Kidney epithelial cell (primary cell): ENCODE measurements at regions not wholly inside any gene's neighbourhood (a gene's known extent, or its start where the extent isn't known, plus 50 kb on each side); places are given as distances from the start of the nearest gene placed in this dataset.
A peak's percentile ranks its signal among the peaks of the same experiment; 100 is the strongest.

ENCODE experiments used
- DNase-seq: peaks from one replicate; pipeline ENCODE4 v3.0.0-alpha.2; 2010; ENCODE audit warnings: low read depth
- H3K27me3 ChIP-seq: 2 replicates; pipeline ENCODE4 v1.6.0; 2011; ENCODE audit warnings: low read length; ENCODE audit not compliant: control insufficient read depth, insufficient read depth
- H3K36me3 ChIP-seq: 2 replicates; pipeline ENCODE4 v1.5.1; 2011; ENCODE audit warnings: low read length; ENCODE audit not compliant: control insufficient read depth, insufficient read depth
- H3K4me3 ChIP-seq: 2 replicates; pipeline ENCODE4 v1.5.1; 2011; ENCODE audit warnings: low read depth, mild to moderate bottlenecking, control low read depth, low read length
- TF ChIP-seq, protein P1 (sequence below): IDR thresholded peaks from 2 replicates; pipeline ENCODE4 v1.5.1; 2011; ENCODE audit warnings: mild to moderate bottlenecking, moderate library complexity, low read length, control low read depth, inconsistent platforms; ENCODE audit not compliant: insufficient read depth, poor library complexity, severe bottlenecking

DNA sequence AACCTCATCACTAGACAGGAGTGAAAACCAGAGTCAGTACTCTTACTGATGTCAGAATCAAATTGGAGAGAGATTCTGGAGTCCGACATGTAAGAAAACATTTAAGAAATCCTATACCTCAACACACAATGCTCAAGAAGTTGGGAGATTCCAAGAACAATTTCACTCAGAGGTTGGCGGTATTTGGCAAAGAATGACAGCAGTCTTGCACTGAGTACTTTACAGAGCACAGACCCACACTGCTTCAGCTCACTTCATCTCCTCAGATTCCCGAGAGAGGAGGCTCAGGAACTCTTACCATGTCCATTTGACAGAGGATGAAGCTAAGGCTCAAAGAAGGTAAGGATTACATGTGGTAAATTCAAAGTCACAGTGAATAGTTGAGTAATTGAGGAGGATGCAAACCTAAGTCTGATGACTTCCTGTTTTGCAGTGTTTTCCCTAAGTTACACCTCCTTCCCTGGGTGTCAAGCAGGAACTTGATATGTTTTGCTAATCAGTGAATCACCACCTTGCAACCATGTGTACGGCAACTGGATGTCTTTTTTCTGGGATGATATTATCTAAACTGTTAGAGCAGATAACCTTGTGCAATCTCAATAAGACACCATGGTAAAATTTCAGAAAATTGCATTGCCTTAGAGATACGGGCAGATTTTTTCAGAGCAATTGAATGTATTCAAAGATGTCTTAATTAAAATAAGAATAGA, 61.3 kb upstream of the MME start:
- DNase-seq: peak; percentile 38

DNA sequence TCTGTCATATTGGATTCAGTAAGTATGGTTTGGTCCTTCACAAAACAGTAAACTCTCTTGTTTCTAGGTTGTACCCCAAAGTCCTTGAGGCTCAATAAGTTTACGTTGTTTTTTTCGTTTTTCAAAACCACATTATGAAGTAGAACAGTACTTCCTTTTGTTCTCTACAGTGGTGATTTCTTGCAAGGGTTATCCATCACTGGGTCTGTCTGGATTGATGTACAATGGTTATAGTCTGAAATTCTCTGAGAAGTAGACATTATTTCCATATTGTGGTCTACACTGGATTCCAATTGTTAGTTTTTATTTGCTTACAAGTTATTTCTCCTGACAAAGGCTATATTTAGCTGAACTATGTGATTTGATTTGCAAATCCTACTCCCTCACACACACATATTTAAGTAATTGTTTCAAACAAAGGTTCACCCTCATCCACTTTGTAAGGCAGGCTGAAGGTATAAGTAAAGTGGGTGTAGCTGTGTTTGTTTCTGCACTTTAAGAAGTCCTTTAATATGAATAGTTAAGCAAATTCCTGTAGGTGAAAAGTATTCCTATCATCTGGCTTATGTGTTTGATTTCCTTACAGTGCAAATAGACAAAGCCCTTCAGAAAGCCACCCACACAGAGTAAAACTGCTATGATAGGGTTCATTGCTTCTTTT, 64.2 kb upstream of the MME start:
- TF ChIP-seq, protein P1, sequence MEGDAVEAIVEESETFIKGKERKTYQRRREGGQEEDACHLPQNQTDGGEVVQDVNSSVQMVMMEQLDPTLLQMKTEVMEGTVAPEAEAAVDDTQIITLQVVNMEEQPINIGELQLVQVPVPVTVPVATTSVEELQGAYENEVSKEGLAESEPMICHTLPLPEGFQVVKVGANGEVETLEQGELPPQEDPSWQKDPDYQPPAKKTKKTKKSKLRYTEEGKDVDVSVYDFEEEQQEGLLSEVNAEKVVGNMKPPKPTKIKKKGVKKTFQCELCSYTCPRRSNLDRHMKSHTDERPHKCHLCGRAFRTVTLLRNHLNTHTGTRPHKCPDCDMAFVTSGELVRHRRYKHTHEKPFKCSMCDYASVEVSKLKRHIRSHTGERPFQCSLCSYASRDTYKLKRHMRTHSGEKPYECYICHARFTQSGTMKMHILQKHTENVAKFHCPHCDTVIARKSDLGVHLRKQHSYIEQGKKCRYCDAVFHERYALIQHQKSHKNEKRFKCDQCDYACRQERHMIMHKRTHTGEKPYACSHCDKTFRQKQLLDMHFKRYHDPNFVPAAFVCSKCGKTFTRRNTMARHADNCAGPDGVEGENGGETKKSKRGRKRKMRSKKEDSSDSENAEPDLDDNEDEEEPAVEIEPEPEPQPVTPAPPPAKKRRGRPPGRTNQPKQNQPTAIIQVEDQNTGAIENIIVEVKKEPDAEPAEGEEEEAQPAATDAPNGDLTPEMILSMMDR: no peak
- Histone ChIP-seq H3K4me3 (no peak overlapping the region), H3K36me3 (no peaks in the 10 kb centered on the region), H3K27me3 (no peaks in the 10 kb centered on the region)
- no peak for DNase-seq

More for the DNA sequence above, 61.3 kb upstream of the MME start:
- Histone ChIP-seq H3K27me3 (no peaks in the 10 kb centered on the region), H3K36me3 (no peaks in the 10 kb centered on the region), H3K4me3 (no peak overlapping the region)
- TF ChIP-seq, protein P1: no peak

DNA sequence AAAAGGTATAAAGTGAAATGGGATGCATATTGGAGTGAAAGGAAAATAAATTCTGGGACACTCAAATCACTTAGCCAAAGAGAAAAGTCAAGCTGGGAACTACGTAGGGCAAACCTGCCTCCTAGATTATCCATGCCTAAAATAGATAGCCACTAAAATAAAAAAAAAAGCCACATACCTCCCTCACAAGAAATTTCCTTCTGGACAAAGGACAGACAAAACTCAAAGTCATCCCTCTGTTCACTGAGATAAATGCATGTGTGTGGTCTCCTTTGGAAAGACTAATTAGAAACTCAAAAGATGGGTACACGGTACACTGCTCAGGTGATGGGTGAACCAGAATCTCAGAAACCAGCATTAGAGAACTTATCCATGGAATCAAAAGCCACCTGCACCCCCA, 65.2 kb upstream of the MME start:
- no peak overlapping the region for H3K4me3 ChIP-seq
- no peaks in the 10 kb centered on the region for H3K36me3 ChIP-seq
- H3K27me3 ChIP-seq: no peaks in the 10 kb centered on the region
- TF ChIP-seq, protein P1: no peak
- no peak for DNase-seq

DNA sequence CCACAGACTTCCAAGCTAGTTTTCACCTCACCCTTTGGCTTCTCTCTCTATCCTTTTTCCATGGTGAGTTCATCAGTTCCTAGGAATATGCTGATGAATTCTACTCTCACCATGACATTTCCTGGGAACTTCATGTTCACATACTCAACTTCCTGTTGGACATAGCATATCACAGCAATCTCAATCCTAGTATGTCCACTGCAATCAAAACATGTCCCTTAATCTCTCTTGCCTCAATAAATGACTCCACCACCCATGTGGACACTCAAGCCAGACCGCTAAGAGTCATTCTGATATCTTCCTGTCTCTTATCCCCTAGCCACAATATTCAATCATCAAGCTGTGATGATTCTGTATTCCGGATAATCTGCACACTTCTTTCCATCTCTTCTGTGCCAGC, 66.7 kb upstream of the MME start:
- Histone ChIP-seq H3K27me3 (no peaks in the 10 kb centered on the region), H3K36me3 (no peaks in the 10 kb centered on the region), H3K4me3 (no peak overlapping the region)
- TF ChIP-seq, protein P1: no peak
- no peak for DNase-seq

DNA sequence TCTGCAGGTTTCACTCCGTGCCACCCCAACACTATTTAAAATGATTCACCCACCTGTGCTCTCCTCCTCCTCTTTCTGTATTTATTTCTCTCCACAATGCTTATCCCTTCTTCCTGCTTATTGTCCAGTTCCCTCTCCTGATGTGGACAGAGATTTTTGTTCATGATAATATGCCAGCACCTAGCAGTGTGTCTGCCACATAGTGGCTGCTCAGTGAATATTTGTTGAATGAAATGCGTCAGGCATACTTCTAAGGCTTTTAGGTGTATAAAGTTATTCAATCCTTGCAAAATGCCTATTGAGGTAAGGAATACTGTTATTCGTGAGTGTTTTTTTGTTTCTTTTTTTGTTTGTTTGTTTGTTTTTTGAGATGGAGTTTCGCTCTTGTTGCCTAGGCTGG, 67.5 kb upstream of the MME start:
- H3K36me3 ChIP-seq: no peaks in the 10 kb centered on the region
- H3K4me3 ChIP-seq: no peak overlapping the region
- H3K27me3 ChIP-seq: no peaks in the 10 kb centered on the region
- DNase-seq: no peak
- TF ChIP-seq, protein P1: no peak
